B cell (primary cell): ENCODE measurements at regions not wholly inside any gene's neighbourhood (a gene's known extent, or its start where the extent isn't known, plus 50 kb on each side); places are given as distances from the start of the nearest gene placed in this dataset.

Experiments
- ATAC-seq: fragments of 200-7000 bp; cut with Tn5 transposase; one replicate; pipeline ENCODE4 v1.10.0; 2021; ENCODE audit warnings: low read depth, mild to moderate bottlenecking, moderate number of reproducible peaks, moderate library complexity
- CTCF ChIA-PET: fragments of 350-600 bp; sonication (Branson Sonifier 250); formaldehyde crosslinking; loops from one replicate; lab custom pipeline; 2021; ENCODE audit warnings: antibody characterized with exemption, inconsistent platforms; lab: Charles Lee
- POLR2A ChIA-PET: fragments of 350-600 bp; sonication (Branson Sonifier 250); formaldehyde crosslinking; loops from one replicate; lab custom pipeline; 2021; ENCODE audit warnings: antibody characterized with exemption; lab: Charles Lee
- DNase-seq: peaks from one replicate; pipeline ENCODE4 v3.0.0; 2013
- H2AFZ ChIP-seq: 2 replicates; pipeline ENCODE4 v1.6.1; 2012; ENCODE audit warnings: mild to moderate bottlenecking, low read depth, low read length; ENCODE audit not compliant: insufficient read depth, poor library complexity, severe bottlenecking
- H3K27ac ChIP-seq, 2 donors: 1 replicate in 1 of 2; 2 replicates in 1 of 2; pipeline ENCODE4 v1.5.1; 2012 to 2013; ENCODE audit warnings: low read length in 2 of 2, mild to moderate bottlenecking in 2 of 2, moderate library complexity in 1 of 2
- H3K27me3 ChIP-seq, 4 experiments: fragments of 200-600 bp in 1 of 4; sonication (generic) in 1 of 4; replicated peaks in 1 of 4; 1 replicate in 2 of 4; 2 replicates in 2 of 4; pipeline versions ENCODE4 v1.6.1 to v1.7.0; 2013 to 2016; ENCODE audit warnings: low read length in 3 of 4, mild to moderate bottlenecking in 2 of 4, mixed read lengths in 1 of 4, moderate library complexity in 1 of 4; ENCODE audit not compliant: insufficient read depth in 4 of 4, control insufficient read depth in 3 of 4; ENCODE audit errors: control extremely low read depth in 1 of 4
- H3K36me3 ChIP-seq, 2 experiments: replicated peaks in 1 of 2; 1 replicate in 1 of 2; 2 replicates in 1 of 2; pipeline versions ENCODE4 v1.6.1 to v1.7.1; 2013; ENCODE audit warnings: low read length in 1 of 2; ENCODE audit not compliant: insufficient read depth in 2 of 2, control insufficient read depth in 1 of 2; ENCODE audit errors: control extremely low read depth in 1 of 2, extremely low read depth in 1 of 2
- H3K4me1 ChIP-seq, 2 donors: fragments of 200-600 bp in 1 of 2; sonication (generic) in 1 of 2; 1 replicate in 1 of 2; 2 replicates in 1 of 2; pipeline versions ENCODE4 v1.5.1 to v1.6.1; 2013 to 2017; ENCODE audit warnings: low read length in 2 of 2; ENCODE audit not compliant: control insufficient read depth in 2 of 2, insufficient read depth in 2 of 2
- H3K4me2 ChIP-seq: replicated peaks from 2 replicates; pipeline ENCODE3; 2012; ENCODE audit warnings: mild to moderate bottlenecking, low read depth, low read length; ENCODE audit not compliant: poor library complexity, severe bottlenecking
- H3K4me3 ChIP-seq, 5 experiments: fragments of 200-600 bp in 1 of 5; sonication (generic) in 1 of 5; 1 replicate in 3 of 5; 2 replicates in 2 of 5; pipeline versions ENCODE4 v1.5.1 to v1.7.0; 2011 to 2016; ENCODE audit warnings: low read length in 4 of 5, mild to moderate bottlenecking in 4 of 5, low read depth in 2 of 5, control low read depth in 1 of 5, moderate library complexity in 1 of 5; ENCODE audit not compliant: insufficient read depth in 1 of 5; ENCODE audit errors: control extremely low read depth in 1 of 5, extremely low read depth in 1 of 5
- H3K79me2 ChIP-seq: fragments of 200-600 bp; sonication (generic); one replicate; pipeline ENCODE4 v1.6.0; 2016; ENCODE audit warnings: low read length; ENCODE audit not compliant: control insufficient read depth, insufficient read depth
- H3K9ac ChIP-seq: fragments of 200-600 bp; sonication (generic); 2 replicates; pipeline ENCODE4 v1.6.1; 2017; ENCODE audit warnings: mild to moderate bottlenecking, low read length, moderate library complexity
- H3K9me3 ChIP-seq, 3 donors: one replicate each; pipeline versions ENCODE4 v1.6.1 to v1.7.1; 2013; ENCODE audit warnings: low read length in 2 of 3; ENCODE audit not compliant: control insufficient read depth in 2 of 3, insufficient read depth in 1 of 3; ENCODE audit errors: control extremely low read depth in 1 of 3
- H4K20me1 ChIP-seq: 2 replicates; pipeline ENCODE4 v1.6.0; 2012; ENCODE audit warnings: mild to moderate bottlenecking, low read length; ENCODE audit not compliant: insufficient read depth, control insufficient read depth, poor library complexity, severe bottlenecking
- H3K27ac Mint-ChIP-seq: one replicate; pipeline ENCODE4 v1.8.0; 2021; ENCODE audit warnings: mixed read lengths
- H3K27me3 Mint-ChIP-seq: one replicate; pipeline ENCODE4 v1.8.0; 2021; ENCODE audit warnings: mixed read lengths
- H3K4me1 Mint-ChIP-seq: one replicate; pipeline ENCODE4 v1.8.0; 2021; ENCODE audit warnings: mixed read lengths
- H3K4me3 Mint-ChIP-seq: one replicate; pipeline ENCODE4 v1.8.0; 2021; ENCODE audit warnings: mixed read lengths
- H3K9me3 Mint-ChIP-seq: one replicate; pipeline ENCODE4 v1.8.0; 2022; ENCODE audit warnings: mixed read lengths; ENCODE audit not compliant: insufficient read depth
- EZH2 ChIP-seq: IDR thresholded peaks from 2 replicates; pipeline ENCODE4 v1.6.1; 2012; ENCODE audit warnings: borderline replicate concordance, low read depth, mild to moderate bottlenecking, moderate library complexity, low read length; ENCODE audit not compliant: insufficient read depth, poor library complexity, severe bottlenecking
- WGBS: methylation state at CpG from one replicate; pipeline ENCODE4 v1.1.5; 2013; ENCODE audit warnings: missing lambda C conversion rate; ENCODE audit not compliant: insufficient coverage; 5-methylcytosine and 5-hydroxymethylcytosine counted together
- intact Hi-C: fragments of 100-400 bp; cut with micrococcal nuclease; formaldehyde crosslinking; loops from one replicate; pipeline ENCODE4 v1.10.0; 2022
- TF ChIP-seq, protein P1 (sequence below): fragments of 200-600 bp; IDR thresholded peaks from one replicate; pipeline ENCODE4 v1.8.0; 2022; ENCODE audit warnings: antibody characterized with exemption, mild to moderate bottlenecking

DNA sequence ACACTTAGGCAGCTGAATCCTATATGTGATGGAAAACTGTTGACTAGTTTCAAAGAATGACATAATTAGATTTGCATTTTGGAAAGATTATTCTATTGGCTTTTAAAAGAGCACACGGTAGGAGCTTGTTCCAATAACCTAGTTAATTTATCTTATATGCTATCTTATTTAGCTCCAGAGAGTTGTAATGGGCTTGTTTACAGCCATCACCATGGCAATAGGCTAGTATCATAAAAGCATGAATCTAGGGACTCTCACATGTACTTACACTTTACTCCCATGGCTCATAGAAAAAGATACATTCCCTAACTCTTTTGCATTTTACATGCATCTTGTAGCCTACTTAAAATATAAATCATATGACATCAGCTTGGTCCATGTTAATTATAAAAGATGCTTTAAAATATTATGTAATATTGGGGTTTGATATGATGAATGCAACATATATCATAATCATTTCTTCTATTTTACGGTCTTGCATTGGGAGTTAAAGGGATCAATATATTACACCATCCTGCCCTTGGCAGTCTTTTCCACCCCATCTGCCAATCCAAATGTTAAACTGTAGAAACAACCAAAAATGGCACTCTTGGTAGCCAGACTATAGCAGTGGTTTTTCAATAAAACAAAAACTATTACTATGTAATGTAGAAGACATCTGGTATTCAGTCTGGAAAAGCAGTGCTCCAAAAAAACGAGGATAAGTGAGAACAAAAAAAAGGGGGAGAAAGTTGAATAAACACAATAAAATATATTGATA, 2254.0 kb downstream of the LRRC4C start:
- Histone ChIP-seq H3K4me3 (no peak overlapping the region), H3K27me3 (no peaks in the 10 kb centered on the region), H4K20me1 (no peaks in the 10 kb centered on the region), H3K9me3 (no peaks in the 10 kb centered on the region), H3K36me3 (no peaks in the 10 kb centered on the region), H3K79me2 (no peaks in the 10 kb centered on the region), H2AFZ (no peak overlapping the region), H3K4me1 (no peaks in the 10 kb centered on the region), H3K4me2 (no peak overlapping the region), H3K27ac (no peak overlapping the region), H3K9ac (no peak overlapping the region)
- intact Hi-C loops, result no loop called here
- H3K27me3 Mint-ChIP-seq, result no peaks in the 10 kb centered on the region
- H3K4me1 Mint-ChIP-seq, result no peaks in the 10 kb centered on the region
- H3K27ac Mint-ChIP-seq, result no peak overlapping the region
- no CpG with 5 or more reads among the region's 3 CpGs for WGBS
- DNase-seq (no peak), ATAC-seq (no peak)
- POLR2A ChIA-PET, result no interaction called here
- CTCF ChIA-PET, result no interaction called here
- H3K4me3 Mint-ChIP-seq, result no peak overlapping the region
- TF ChIP-seq, protein P1, sequence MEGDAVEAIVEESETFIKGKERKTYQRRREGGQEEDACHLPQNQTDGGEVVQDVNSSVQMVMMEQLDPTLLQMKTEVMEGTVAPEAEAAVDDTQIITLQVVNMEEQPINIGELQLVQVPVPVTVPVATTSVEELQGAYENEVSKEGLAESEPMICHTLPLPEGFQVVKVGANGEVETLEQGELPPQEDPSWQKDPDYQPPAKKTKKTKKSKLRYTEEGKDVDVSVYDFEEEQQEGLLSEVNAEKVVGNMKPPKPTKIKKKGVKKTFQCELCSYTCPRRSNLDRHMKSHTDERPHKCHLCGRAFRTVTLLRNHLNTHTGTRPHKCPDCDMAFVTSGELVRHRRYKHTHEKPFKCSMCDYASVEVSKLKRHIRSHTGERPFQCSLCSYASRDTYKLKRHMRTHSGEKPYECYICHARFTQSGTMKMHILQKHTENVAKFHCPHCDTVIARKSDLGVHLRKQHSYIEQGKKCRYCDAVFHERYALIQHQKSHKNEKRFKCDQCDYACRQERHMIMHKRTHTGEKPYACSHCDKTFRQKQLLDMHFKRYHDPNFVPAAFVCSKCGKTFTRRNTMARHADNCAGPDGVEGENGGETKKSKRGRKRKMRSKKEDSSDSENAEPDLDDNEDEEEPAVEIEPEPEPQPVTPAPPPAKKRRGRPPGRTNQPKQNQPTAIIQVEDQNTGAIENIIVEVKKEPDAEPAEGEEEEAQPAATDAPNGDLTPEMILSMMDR, result no peak
- TF ChIP-seq EZH2, result no peak
- H3K9me3 Mint-ChIP-seq, result peaks cover 3% of the 10 kb centered on the region

DNA sequence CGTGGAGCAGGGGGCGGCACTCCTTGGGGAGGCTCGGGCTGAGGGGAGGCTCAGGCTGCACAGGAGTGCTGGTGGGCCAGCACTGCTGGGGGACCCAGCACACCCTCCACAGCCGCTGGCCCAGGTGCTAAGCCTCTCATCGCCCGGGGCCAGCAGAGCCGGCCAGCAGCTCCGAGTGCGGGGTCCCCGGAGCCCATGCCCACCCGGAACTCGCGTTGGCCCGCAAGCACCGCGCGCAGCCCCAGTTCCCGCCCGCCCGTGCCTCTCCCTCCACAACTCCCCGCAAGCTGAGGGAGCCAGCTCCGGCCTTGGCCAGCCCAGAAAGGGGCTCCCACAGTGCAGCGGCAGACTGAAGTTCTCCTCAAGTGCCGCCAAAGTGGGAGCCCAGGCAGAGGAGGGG, 2266.8 kb downstream of the LRRC4C start:
- WGBS, result 98% methylated on average over 23 of the region's 24 CpGs

More for the DNA sequence above, 2266.8 kb downstream of the LRRC4C start:
- Mint-ChIP-seq H3K4me3 (no peak overlapping the region), H3K27me3 (no peaks in the 10 kb centered on the region), H3K9me3 (no peaks in the 10 kb centered on the region), H3K27ac (no peak overlapping the region), H3K4me1 (no peaks in the 10 kb centered on the region)
- H3K9ac ChIP-seq, result no peak overlapping the region
- H3K9me3 ChIP-seq, result peaks cover 0 to 5% (median 0%) of the 10 kb centered on the region in 3 donors
- no peak for TF ChIP-seq EZH2
- TF ChIP-seq, protein P1, result no peak
- no peak for DNase-seq
- no peaks in the 10 kb centered on the region for H3K36me3 ChIP-seq
- POLR2A ChIA-PET, result no interaction called here
- H2AFZ ChIP-seq, result no peak overlapping the region
- H3K4me3 ChIP-seq, result no peak overlapping the region
- CTCF ChIA-PET, result no interaction called here
- H3K27ac ChIP-seq, result no peak overlapping the region
- ATAC-seq, result no peak
- H3K4me1 ChIP-seq, result no peaks in the 10 kb centered on the region
- no peaks in the 10 kb centered on the region for H4K20me1 ChIP-seq
- no peaks in the 10 kb centered on the region for H3K79me2 ChIP-seq
- H3K4me2 ChIP-seq, result no peak overlapping the region
- H3K27me3 ChIP-seq, result no peaks in the 10 kb centered on the region
- intact Hi-C loops, result no loop called here
